Tibial nerve (tissue), 4 donors: ENCODE measurements at regions not wholly inside any gene's neighbourhood (a gene's known extent, or its start where the extent isn't known, plus 50 kb on each side); places are given as distances from the start of the nearest gene placed in this dataset.

ENCODE experiments used
- DNase-seq, 2 donors: peaks; one replicate each; pipeline ENCODE4 v3.0.0-alpha.2; 2019; ENCODE audit warnings: low spot score in 2 of 2
- H3K27ac ChIP-seq, 4 donors: fragments of 200-600 bp; sonication (generic) in 3 of 4; one replicate each; pipeline ENCODE4 v1.5.1; 2017 to 2019; ENCODE audit warnings: mild to moderate bottlenecking in 1 of 4
- H3K27me3 ChIP-seq, 2 donors: fragments of 200-600 bp; sonication (generic) in 1 of 2; one replicate each; pipeline versions ENCODE4 v1.5.1 to v1.6.0; 2017 to 2019
- H3K36me3 ChIP-seq, 3 donors: fragments of 200-600 bp; sonication (generic); one replicate each; pipeline ENCODE4 v1.5.1; 2018 to 2019
- H3K4me1 ChIP-seq, 4 donors: fragments of 200-600 bp; sonication (generic) in 3 of 4; one replicate each; pipeline ENCODE4 v1.5.1; 2017 to 2019
- H3K4me3 ChIP-seq, 4 donors: fragments of 200-600 bp; sonication (generic) in 3 of 4; one replicate each; pipeline ENCODE4 v1.5.1; 2017 to 2019; ENCODE audit warnings: mild to moderate bottlenecking in 1 of 4, moderate library complexity in 1 of 4
- H3K9me3 ChIP-seq, 4 donors: fragments of 200-600 bp; sonication (generic) in 3 of 4; one replicate each; pipeline ENCODE4 v1.5.1; 2017 to 2019
- CTCF ChIP-seq, 5 experiments: fragments of 200-600 bp in 3 of 5; fragments of 450-650 bp in 2 of 5; sonication (generic) in 3 of 5; IDR thresholded peaks; one replicate each; pipeline ENCODE4 v1.5.1; 2016 to 2019; ENCODE audit warnings: antibody characterized with exemption in 5 of 5, mild to moderate bottlenecking in 3 of 5, moderate library complexity in 2 of 5
- EP300 ChIP-seq, 2 donors: sonication (generic); formaldehyde crosslinking; IDR thresholded peaks; one replicate each; pipeline ENCODE4 v1.6.1; 2017; ENCODE audit warnings: antibody characterized with exemption in 2 of 2, mild to moderate bottlenecking in 1 of 2
- POLR2A ChIP-seq, 2 donors: fragments of 450-650 bp; IDR thresholded peaks; one replicate each; pipeline ENCODE4 v1.6.1; 2017; ENCODE audit warnings: antibody characterized with exemption in 2 of 2, mild to moderate bottlenecking in 2 of 2, moderate library complexity in 2 of 2
- WGBS, 2 donors: methylation state at CpG; one replicate each; pipeline ENCODE4 v1.1.5; 2018; 5-methylcytosine and 5-hydroxymethylcytosine counted together

DNA sequence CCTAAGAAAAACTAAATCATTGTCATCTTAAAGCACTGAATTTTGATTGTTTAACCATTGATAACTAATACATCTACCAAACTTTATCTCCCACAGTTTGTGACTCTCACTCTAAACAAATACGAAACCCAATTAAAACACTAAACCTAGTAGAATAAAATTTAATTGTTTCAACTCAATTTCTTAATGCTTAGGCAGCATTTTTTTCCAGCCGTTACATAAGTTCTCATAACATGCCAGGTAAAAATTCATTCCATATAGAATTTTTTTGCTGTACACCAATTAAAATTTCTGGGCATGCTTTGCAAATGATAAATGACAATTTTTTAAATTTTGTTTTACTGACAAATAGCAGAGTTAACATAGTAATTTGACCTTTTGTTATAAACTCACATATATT is 658.2 kb upstream of the FLRT2 start:
- Histone ChIP-seq H3K4me1 (no peaks in the 10 kb centered on the region), H3K36me3 (no peaks in the 10 kb centered on the region), H3K27ac (no peak overlapping the region), H3K9me3 (no peaks in the 10 kb centered on the region), H3K27me3 (no peaks in the 10 kb centered on the region), H3K4me3 (no peak overlapping the region)
- WGBS, 2 donors, result 94 to 98% methylated on average over 2 of the region's 2 CpGs
- no peak for TF ChIP-seq POLR2A (IDR thresholded peaks at IDR 0.05)
- no peak for TF ChIP-seq CTCF (IDR thresholded peaks at IDR 0.05)
- TF ChIP-seq EP300 (IDR thresholded peaks at IDR 0.05), result no peak
- no peak for DNase-seq

DNA sequence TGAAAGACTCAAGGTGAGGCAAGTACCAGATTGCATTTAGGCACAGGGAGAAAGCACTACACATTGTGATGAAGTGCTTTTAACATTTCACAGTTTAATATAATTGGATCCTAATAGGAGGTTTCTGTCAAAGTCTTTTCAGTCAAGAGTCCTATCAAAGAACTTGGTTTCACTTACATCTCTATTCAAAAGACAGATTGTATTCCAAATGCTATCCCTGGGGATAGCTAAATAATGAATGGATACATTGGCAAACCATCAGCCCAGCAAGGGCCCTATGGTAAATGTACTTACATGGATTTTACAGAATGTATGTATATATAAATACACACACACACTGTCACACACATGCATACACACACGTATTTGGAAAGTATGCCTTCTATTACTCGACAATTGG is 655.5 kb upstream of the FLRT2 start:
- H3K4me3 ChIP-seq, result no peak overlapping the region
- no peak overlapping the region for H3K27ac ChIP-seq
- H3K27me3 ChIP-seq, result no peaks in the 10 kb centered on the region
- TF ChIP-seq POLR2A (IDR thresholded peaks at IDR 0.05) (no peak), CTCF (IDR thresholded peaks at IDR 0.05) (no peak), EP300 (IDR thresholded peaks at IDR 0.05) (no peak)
- H3K4me1 ChIP-seq, result no peaks in the 10 kb centered on the region
- no peaks in the 10 kb centered on the region for H3K9me3 ChIP-seq
- no peaks in the 10 kb centered on the region for H3K36me3 ChIP-seq
- DNase-seq, result no peak
- whole genome bisulfite sequencing, 2 donors, result 89 to 90% methylated on average over 2 of the region's 2 CpGs

DNA sequence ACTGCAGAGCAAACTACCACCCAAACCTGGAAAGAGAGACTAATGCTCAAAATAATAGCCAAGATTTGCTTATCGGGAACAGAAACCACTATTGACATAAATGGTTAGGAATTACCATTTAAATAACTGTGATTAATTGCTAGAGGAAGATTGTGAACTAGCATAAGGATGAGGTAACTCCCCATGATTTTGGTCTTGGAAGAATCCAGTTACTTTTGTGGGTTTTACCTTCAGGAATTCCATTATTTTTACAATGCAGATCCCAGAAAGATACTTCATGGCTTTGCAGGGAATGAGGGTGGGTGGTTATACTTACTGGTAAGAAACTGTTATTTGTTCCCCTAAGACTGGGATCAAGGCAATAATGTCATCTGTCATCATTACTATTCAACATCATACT is 652.9 kb upstream of the FLRT2 start:
- Histone ChIP-seq H3K4me1 (no peaks in the 10 kb centered on the region), H3K36me3 (no peaks in the 10 kb centered on the region), H3K4me3 (no peak overlapping the region), H3K27ac (no peak overlapping the region), H3K9me3 (no peaks in the 10 kb centered on the region), H3K27me3 (no peaks in the 10 kb centered on the region)
- WGBS, 2 donors, result 64 to 86% methylated on average over 1 of the region's 1 CpG
- no peak for DNase-seq
- TF ChIP-seq CTCF (IDR thresholded peaks at IDR 0.05) (no peak), POLR2A (IDR thresholded peaks at IDR 0.05) (no peak), EP300 (IDR thresholded peaks at IDR 0.05) (no peak)

DNA sequence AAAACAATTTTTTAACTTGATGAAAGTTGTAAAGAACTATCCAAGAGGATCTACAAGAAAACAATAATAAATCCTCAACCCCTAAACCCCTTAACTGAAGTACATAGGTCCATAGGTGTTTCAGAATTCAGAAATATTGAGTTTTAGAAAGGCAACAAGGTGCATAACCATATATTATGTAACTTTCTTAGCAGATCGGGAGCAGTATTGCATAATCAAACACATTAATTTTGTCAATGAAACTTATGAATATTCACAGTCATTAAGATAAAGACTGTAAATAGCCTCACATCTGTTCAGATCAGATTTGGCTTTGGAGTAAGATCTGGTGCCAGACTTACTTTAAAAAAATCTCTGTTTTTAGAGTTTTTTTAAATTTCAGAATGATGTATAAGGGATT is 647.1 kb upstream of the FLRT2 start:
- H3K4me1 ChIP-seq, result no peaks in the 10 kb centered on the region
- no peaks in the 10 kb centered on the region for H3K36me3 ChIP-seq
- H3K27me3 ChIP-seq, result no peaks in the 10 kb centered on the region
- DNase-seq, result no peak
- no peak overlapping the region for H3K27ac ChIP-seq
- no peak overlapping the region for H3K4me3 ChIP-seq
- 72 to 73% methylated on average over 1 of the region's 1 CpG for WGBS, 2 donors
- TF ChIP-seq EP300 (IDR thresholded peaks at IDR 0.05) (no peak), CTCF (IDR thresholded peaks at IDR 0.05) (no peak), POLR2A (IDR thresholded peaks at IDR 0.05) (no peak)
- H3K9me3 ChIP-seq, result peaks cover 0 to 30% (median 0%) of the 10 kb centered on the region in 4 donors

DNA sequence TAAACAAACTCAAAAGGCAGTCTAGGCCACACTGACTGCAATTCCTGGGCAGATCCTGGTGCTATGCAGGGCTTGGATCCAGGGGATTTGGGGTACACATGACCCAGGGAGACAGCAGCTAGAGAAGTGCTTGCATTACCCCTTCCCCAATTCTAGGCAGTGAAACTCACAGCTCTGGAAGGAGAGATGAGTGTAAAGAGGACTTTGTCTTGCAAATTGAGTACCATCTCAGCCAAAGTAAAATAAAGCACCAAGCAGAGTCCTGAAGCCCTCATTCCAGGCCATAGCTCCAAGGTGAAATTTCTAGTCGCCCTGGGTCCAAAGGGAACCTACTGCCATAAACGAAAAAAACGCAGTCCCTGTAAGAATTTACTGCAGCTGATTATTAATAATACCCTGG is 644.9 kb upstream of the FLRT2 start:
- Histone ChIP-seq H3K27ac (no peak overlapping the region), H3K4me3 (no peak overlapping the region), H3K9me3 (peaks cover 0 to 43% (median 0%) of the 10 kb centered on the region in 4 donors), H3K27me3 (no peaks in the 10 kb centered on the region), H3K36me3 (no peaks in the 10 kb centered on the region), H3K4me1 (no peaks in the 10 kb centered on the region)
- WGBS, 2 donors, result 83 to 93% methylated on average over 3 of the region's 3 CpGs
- TF ChIP-seq POLR2A (IDR thresholded peaks at IDR 0.05) (no peak), CTCF (IDR thresholded peaks at IDR 0.05) (no peak), EP300 (IDR thresholded peaks at IDR 0.05) (no peak)
- no peak for DNase-seq
